ENCODE measurements at regions not wholly inside any gene's neighbourhood (a gene's known extent, or its start where the extent isn't known, plus 50 kb on each side); places are given as distances from the start of the nearest gene placed in this dataset.

GRCh38 chr6:84458271-84458670 is 230.8 kb upstream of the CEP162 start (continued):
- no peak for TF ChIP-seq CTCF (conservative IDR thresholded peaks at IDR 0.05; ENCODE audit: low read depth in 2 of 2)
- no peak for TF ChIP-seq NANOG (IDR thresholded peaks at IDR 0.05; ENCODE audit: borderline replicate concordance)
- no peak for TF ChIP-seq POLR2AphosphoS5 (IDR thresholded peaks at IDR 0.05; ENCODE audit: low read depth)
- no peak for TF ChIP-seq REST (IDR thresholded peaks at IDR 0.05; ENCODE audit: unreplicated experiment)
- no peak for TF ChIP-seq JUNB (IDR thresholded peaks at IDR 0.05; ENCODE audit: unreplicated experiment)

GRCh38 chr6:84457276-84457675 is 229.8 kb upstream of the CEP162 start:
- H3K27ac ChIP-seq (ENCODE audit: low read depth) = no peak overlapping the region
- H3K79me2 ChIP-seq (replicated peaks; ENCODE audit: insufficient read depth) = no peaks in the 10 kb centered on the region
- H3K4me1 ChIP-seq (ENCODE audit: insufficient read depth) = no peaks in the 10 kb centered on the region
- no peaks in the 10 kb centered on the region for H3K4me1 Mint-ChIP-seq
- no peaks in the 10 kb centered on the region for H3F3A ChIP-seq (replicated peaks; ENCODE audit: low read depth)
- H3K4me3 Mint-ChIP-seq = no peak overlapping the region
- H3K27ac Mint-ChIP-seq = no peak overlapping the region
- no peak overlapping the region for H2AFZ ChIP-seq
- no peaks in the 10 kb centered on the region for H3K9me2 ChIP-seq (ENCODE audit: insufficient read depth)
- no peaks in the 10 kb centered on the region for H3K36me3 ChIP-seq (ENCODE audit: insufficient read depth)
- ATAC-seq (no peak), DNase-seq (ENCODE audit: low spot score) (no peak)
- no peak overlapping the region for H3K4me2 ChIP-seq
- H3K36me3 Mint-ChIP-seq (ENCODE audit: low read depth) = no peaks in the 10 kb centered on the region
- no peak overlapping the region for H3K4me3 ChIP-seq
- H4K20me1 ChIP-seq (replicated peaks; ENCODE audit: insufficient read depth) = no peaks in the 10 kb centered on the region
- peaks cover 4% of the 10 kb centered on the region for H3K27me3 Mint-ChIP-seq (ENCODE audit: insufficient read depth, low read depth, poor library complexity)
- H3K27me3 ChIP-seq (ENCODE audit: insufficient read depth) = no peaks in the 10 kb centered on the region
- H3K9me3 Mint-ChIP-seq = no peaks in the 10 kb centered on the region
- no peak for TF ChIP-seq ZNF462 (CRISPR knock-in tag; IDR thresholded peaks at IDR 0.05)
- no peak for TF ChIP-seq ZNF331 (CRISPR knock-in tag; IDR thresholded peaks at IDR 0.05; ENCODE audit: low read depth)
- TF ChIP-seq EZH2 (IDR thresholded peaks at IDR 0.05; ENCODE audit: low read depth, unreplicated experiment) = no peak
- TF ChIP-seq ZNF114 (CRISPR knock-in tag; IDR thresholded peaks at IDR 0.05) = no peak
- no peak for TF ChIP-seq ETS1 (IDR thresholded peaks at IDR 0.05)
